BJ (cell line): ENCODE measurements at regions not wholly inside any gene's neighbourhood (a gene's known extent, or its start where the extent isn't known, plus 50 kb on each side); places are given as distances from the start of the nearest gene placed in this dataset.

ENCODE experiments used
- CTCF ChIA-PET: fragments of 350-600 bp; formaldehyde crosslinking; extraction: SDS; loops from one replicate; lab custom pipeline; 2021; ENCODE audit warnings: antibody characterized with exemption, inconsistent platforms; lab: Yijun Ruan, JAX
- POLR2A ChIA-PET: fragments of 300-600 bp; sonication (Branson Sonifier 250); formaldehyde crosslinking; extraction: SDS; loops from one replicate; lab custom pipeline; 2021; ENCODE audit warnings: antibody characterized with exemption; lab: Charles Lee
- DNase-seq: peaks from one replicate; pipeline ENCODE4 v3.0.0-alpha.2; 2011; ENCODE audit warnings: low read depth
- H3K27me3 ChIP-seq: 2 replicates; pipeline ENCODE4 v1.6.0; 2011; ENCODE audit warnings: low read length; ENCODE audit not compliant: control insufficient read depth, insufficient read depth
- H3K36me3 ChIP-seq: 2 replicates; pipeline ENCODE4 v1.5.1; 2011; ENCODE audit warnings: low read length; ENCODE audit not compliant: control insufficient read depth, insufficient read depth
- H3K4me3 ChIP-seq: 2 replicates; pipeline ENCODE4 v1.5.1; 2011; ENCODE audit warnings: low read depth, mild to moderate bottlenecking, control low read depth, low read length
- CTCF ChIP-seq: IDR thresholded peaks from 2 replicates; pipeline ENCODE4 v1.5.1; 2011; ENCODE audit warnings: low read depth, mild to moderate bottlenecking, control low read depth, inconsistent platforms, low read length, moderate library complexity; ENCODE audit not compliant: insufficient read depth

DNA sequence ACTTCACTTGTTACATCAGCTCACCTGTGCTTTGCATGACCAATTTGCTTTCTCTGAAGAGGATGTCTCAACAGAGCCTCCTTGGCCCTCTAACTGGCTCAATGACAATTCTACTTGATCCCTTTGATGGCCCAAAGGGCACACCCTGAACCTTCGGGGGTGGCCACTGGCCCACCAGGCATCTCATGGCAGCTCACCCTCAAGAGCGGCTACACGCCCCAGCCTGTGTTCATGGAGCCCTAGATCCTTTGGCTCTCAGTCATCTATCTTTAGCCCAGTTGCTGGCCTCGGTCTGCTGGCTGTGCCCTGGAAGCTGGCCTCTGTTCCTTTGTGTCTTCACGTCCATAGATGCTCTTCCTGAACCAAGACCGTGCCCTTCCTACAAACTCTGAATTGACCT lies 476.7 kb downstream of the NPHP4 start:
- POLR2A ChIA-PET: no interaction called here
- Histone ChIP-seq H3K4me3 (no peak overlapping the region), H3K36me3 (no peaks in the 10 kb centered on the region), H3K27me3 (no peaks in the 10 kb centered on the region)
- no peak for DNase-seq
- CTCF ChIA-PET: interaction anchor here (0.6 to 2.0 kb wide), 4 partner anchors 9 to 1417 kb away, joined by 3 to 21 read pairs (median 6); no protein-coding TSS in a partner anchor
- TF ChIP-seq CTCF: no peak

DNA sequence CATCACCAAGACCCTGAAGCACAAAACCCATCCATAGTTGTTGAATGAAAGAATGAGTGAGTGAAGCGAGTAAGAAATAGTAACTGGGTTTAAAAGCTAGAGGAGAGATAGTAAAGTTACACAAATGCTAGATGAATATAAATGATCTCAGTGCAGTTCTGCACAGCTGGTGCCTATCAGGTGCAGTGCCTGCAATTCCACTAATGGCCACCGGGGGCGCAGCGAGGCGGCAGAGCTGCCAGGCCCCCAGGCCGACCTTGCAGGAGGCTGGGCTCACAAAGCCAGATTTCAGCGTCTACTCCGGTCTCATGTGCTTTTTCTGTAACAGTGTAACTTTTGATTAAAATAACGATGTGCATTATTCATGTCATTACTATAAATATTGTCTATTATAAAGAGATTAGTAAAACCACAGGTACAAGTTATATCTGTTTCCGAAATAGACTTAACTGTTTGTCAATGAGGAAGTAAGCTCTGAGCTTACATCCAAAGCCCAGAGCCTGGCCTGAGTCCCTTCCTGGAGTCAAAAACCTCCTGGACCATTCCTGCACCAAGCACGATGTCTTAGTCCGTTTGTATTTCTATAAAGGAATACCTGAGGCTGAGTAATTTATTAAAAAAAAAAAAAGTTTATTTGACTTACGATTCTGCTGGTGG lies 477.6 kb downstream of the NPHP4 start:
- DNase-seq: no peak
- ChIA-PET POLR2A (no interaction called here), CTCF (interaction anchor here (0.7 to 2.0 kb wide), 9 partner anchors 9 to 461 kb away, joined by 3 to 21 read pairs (median 5); no protein-coding TSS in a partner anchor)
- Histone ChIP-seq H3K27me3 (no peaks in the 10 kb centered on the region), H3K36me3 (no peaks in the 10 kb centered on the region), H3K4me3 (no peak overlapping the region)
- peak; percentile 98 for TF ChIP-seq CTCF

DNA sequence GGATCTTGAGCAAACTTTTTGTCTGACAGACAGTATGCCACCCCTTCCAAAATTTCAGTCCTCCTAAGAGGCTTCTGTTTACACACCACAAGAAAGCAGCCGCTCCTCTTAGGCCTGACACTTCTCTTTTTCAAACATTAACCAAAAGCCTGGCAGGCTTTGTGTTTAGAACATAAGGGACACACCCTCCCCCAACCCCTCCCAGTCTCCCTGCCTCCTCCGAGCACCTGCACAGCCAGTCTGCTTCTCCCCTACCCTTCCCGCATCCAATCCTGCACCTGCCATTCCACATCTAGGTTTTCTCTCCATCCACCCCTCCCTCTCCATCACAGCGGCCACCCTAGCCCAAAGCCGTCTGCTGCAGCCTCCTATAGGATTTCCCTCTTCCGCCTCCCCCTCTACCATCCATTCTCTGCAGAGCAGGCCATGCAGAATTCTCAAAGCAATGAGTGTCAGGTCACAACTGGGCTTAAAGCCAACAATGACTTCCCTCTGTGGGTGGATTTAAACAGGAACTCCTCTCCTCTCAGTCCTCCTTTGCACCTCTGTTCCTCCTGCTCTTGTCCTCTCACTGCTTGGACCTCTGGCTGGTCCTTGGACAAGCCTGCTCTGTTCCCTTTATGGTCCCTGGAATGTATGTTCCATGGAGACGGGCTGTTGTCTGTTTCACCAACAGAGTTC lies 478.2 kb downstream of the NPHP4 start:
- TF ChIP-seq CTCF: no peak
- no peak overlapping the region for H3K4me3 ChIP-seq
- CTCF ChIA-PET: interaction anchor here (0.7 to 2.7 kb wide), 11 partner anchors 8 to 461 kb away, joined by 3 to 21 read pairs (median 5); no protein-coding TSS in a partner anchor
- H3K36me3 ChIP-seq: no peaks in the 10 kb centered on the region
- no peaks in the 10 kb centered on the region for H3K27me3 ChIP-seq
- no peak for DNase-seq
- POLR2A ChIA-PET: no interaction called here

DNA sequence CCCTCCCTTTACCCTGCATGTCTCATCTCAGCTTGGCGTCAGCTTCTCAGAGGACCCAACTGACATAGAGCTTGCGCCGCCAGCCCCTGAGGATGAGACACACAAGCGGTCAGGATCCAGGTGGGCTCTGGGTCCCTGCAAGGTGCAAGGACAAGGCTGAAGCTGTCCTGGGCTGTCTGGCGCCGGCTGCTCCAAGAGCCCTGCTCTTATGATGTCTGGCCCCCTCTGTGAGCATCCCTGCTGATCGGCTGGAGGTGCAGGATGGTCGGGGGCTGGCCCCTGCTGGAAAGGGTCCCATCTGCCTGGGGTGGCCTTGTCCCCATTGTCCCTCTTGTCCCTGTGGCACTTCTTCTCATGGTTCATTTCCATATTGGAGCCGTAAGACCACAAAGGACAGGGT lies 479.0 kb downstream of the NPHP4 start:
- ChIA-PET POLR2A (no interaction called here), CTCF (interaction anchor here (0.7 to 2.7 kb wide), 2 partner anchors 392 to 462 kb away, joined by 3 to 10 read pairs; no protein-coding TSS in a partner anchor)
- Histone ChIP-seq H3K36me3 (no peaks in the 10 kb centered on the region), H3K4me3 (no peak overlapping the region), H3K27me3 (no peaks in the 10 kb centered on the region)
- TF ChIP-seq CTCF: no peak
- no peak for DNase-seq

GRCh38 chr1:5511381-5512097 lies 480.7 kb downstream of the NPHP4 start:
- ChIA-PET CTCF (interaction anchor here (1.7 to 4.4 kb wide), 5 partner anchors 9 to 464 kb away, joined by 3 to 44 read pairs (median 10); no protein-coding TSS in a partner anchor), POLR2A (no interaction called here)
- DNase-seq: no peak
- H3K36me3 ChIP-seq: no peaks in the 10 kb centered on the region
- H3K27me3 ChIP-seq: no peaks in the 10 kb centered on the region
- H3K4me3 ChIP-seq: no peak overlapping the region
- no peak for TF ChIP-seq CTCF
